NCI-H2171 treated with DMSO at 0.1 percent for 48 hours (cell line): ENCODE measurements at regions not wholly inside any gene's neighbourhood (a gene's known extent, or its start where the extent isn't known, plus 50 kb on each side); places are given as distances from the start of the nearest gene placed in this dataset.

ENCODE experiments used
- DNase-seq: peaks from one replicate; lab custom pipeline; 2025; lab: John Stamatoyannopoulos, UW

DNA sequence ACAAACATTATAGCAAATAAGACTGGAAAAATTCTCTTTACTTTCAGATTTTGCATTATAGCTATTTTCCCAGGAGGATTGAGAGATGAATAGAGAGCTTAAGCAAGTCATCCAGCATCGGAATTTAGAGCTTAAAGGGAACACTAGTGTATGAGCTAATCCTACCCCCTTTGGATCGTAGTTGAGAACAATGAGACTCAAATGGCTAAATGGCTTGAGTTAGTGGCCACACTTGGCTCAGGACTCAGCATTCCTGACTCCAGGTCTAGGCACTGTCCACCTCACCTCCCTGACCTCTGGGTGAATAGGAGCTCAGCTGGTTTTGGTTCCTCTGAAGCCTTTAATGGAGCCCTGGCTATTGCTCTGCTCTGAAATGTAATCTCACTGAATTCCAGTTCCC is 97.5 kb upstream of the CXCR4 start:
- DNase-seq = no peak

DNA sequence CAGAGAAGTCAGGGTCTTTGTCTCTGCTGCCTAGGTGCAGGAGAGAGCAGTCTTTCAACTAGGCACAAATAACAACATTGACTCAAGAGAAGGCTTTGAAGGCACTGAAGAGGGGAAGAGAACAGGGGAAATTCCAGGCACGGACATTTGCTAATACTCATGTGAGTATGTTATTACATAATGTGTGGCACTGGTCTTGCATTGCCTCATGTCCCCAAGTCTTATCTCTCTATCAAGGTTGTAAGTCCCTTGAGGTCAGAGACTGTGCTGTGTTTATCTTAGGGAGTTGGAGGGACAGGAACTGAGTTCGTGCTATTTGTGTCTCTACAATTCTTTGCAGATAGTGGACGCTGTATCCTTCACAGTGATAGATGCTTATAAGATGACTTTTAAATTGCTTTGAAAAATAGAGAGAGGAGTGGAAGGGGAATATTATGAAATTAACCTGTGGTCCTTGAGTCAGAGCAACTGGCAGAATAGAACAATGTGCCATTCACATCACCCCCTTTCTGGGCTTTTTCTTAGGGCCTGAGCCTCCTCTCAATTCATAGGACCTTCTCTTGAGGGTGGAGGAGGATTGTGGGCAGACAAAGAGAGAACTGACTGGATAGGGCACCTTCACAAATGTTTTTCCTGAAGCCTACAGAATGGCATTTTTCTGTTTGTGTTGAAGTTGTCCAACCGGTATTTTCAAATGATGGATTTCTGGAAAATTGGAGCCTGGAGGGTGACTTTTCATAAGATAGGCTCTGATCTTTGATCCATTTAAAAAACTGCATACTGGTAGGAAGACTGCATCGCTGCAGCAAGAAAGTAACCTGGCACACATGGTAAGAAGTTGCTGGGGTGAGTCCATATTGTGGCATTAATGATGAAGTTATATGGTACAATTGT is 96.6 kb upstream of the CXCR4 start:
- DNase-seq = no peak

DNA sequence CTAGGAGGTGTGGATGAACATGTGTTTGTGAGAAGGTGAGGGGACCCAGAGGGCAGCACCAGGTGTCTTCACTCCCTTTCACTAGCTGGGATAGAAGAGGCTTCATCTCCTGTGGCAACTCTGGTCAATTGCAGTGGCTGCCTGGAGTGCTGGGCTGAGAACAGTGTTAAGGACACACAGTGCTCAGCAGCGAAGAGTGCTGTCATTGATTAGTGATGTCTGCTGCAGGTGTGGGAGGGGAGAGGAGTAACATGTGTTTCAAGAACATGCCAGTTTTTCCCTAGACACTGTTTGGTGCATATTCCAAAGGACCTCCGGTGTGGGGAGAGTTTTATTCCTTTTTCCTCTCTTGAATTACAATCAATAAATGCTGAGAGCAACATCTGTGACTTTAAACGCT is 95.9 kb upstream of the CXCR4 start:
- peak; percentile 16 for DNase-seq

DNA sequence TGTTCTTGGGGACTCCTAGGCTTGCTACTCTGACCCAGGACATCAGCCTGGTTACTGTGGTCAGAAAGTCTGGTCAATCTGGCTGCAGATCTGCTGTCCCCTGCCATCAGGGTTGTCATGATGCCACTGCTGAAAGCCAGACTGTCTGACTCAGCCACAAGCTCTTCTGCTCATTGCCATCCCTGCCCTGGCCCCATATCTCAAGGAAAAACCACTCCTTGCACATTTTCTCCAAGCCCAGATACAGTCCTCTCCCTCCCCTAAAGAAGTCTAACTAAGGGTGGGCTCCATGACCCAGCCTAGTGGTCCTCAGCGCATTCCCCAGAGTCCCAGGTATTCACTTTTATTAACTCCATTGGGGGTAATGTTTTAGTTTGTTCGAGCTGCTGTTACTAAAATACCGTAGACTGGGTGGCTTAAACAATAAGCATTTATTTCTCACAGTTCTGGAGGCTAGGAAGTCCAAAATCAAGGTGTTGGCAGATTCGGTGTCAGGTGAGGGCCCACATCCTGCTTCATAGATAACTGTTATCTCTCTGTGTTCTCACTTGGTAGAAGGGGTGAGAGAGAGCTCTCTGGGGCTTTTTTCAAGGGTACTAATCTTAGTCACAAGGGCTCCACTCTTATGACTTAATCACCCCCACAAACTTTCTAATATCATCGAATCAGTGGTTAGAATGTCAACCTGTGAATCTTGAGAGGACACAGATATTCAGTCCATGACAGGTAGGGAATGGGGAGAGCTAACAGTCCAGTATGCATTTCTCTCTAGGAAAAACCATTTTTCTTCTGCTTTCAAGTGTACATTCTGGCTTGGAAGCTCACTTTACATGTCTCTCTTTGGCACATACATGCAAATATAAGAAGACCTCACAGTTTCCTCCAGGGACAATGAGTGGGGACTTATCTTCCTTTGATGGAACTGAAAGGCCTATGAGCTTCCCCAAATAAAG is 94.8 kb upstream of the CXCR4 start:
- DNase-seq = no peak

DNA sequence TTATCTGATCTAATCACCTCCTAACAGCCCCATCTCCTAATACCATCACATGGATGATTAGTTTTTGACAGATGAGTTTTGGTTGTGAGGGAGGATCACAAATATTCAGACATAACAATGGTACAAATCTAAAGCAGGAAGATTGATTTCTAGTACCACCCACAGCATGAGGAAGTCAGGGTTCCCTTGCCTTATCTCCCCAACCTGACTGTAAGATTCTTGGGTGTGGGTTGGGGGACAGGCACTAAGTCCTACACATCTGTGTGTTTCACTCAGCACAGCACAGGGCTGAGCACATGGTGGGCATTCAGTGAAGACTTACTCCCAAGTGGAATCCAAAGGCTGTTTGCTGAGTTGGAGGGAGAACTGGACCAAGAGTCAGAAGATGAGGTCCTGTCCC is 93.8 kb upstream of the CXCR4 start:
- no peak for DNase-seq

DNA sequence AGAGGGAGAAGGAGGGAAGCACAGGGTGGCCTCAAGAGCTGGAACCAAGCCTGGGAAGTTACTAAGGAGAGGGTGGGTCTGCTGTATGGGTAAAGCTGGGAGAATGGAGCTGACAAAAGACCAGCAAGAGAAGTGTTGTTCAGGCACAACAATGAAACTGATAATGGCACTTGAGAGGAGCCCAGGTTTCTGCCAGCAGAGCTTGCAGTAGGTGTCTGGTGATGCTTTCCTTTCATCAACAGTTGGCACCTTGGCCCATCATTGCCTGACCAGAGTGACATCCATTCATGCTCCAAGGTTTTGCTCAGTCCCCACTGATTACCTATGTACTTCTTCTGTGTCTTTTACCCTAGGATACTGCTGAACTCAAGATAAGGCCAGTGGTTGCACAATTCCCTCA is 92.9 kb upstream of the CXCR4 start:
- DNase-seq = no peak

DNA sequence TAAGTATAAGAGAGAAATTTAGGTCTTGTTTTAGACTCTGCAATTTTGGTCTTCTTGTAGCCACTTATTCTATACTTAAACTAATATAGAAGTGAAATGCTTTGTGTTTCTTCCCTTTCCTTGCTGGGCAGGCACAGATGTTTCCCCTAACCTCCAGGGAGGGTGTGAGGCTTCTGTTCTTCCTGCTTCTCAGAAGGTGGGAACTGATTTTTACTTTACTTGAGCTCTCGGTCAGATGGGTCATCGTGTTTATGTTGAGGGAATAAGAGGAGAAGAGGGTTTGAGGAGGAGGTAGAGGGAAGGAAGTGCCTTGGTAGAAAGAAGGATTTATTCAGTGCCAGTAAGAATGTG is 92.5 kb upstream of the CXCR4 start:
- DNase-seq = no peak

DNA sequence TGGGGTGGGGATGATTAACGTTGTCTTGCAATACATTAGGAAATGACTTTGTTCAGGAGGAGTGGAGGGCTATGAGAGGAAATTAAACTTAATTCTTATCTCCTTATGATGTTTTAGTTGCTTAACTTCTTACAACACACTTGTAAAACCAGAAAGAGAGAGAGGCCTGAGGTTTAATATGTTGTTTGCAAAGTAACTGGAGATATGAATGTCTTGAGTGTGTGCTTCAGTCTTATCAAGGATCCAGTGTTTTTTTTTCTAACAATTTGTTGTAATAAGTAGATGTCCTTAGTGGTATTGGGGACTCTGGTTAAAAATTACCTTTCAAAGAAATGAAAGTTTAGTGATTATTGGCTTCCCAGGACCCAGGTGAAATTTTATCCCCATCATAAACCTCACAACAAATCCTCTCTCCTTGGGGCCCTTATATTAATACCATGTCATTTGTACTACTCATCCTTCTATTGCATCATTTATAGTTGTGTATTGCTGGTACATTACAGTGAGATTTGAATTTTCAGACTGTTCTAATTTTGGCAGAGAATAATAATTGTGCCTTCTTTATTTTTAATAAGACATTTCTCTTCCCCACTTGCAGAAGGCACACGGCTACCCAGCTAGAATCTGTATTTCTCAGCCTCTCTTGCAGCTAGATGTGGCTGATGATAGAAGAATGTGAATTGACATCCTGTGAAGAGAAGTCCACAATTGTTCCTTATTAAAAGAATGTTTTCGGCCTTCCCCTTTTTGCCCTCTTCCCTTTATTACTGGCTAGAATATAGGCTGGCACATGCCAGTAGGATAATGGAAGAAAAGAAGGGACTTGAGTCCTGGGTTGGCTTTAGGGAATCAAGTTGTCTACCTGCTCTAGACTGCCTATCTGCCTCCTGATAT is 91.9 kb upstream of the CXCR4 start:
- no peak for DNase-seq

DNA sequence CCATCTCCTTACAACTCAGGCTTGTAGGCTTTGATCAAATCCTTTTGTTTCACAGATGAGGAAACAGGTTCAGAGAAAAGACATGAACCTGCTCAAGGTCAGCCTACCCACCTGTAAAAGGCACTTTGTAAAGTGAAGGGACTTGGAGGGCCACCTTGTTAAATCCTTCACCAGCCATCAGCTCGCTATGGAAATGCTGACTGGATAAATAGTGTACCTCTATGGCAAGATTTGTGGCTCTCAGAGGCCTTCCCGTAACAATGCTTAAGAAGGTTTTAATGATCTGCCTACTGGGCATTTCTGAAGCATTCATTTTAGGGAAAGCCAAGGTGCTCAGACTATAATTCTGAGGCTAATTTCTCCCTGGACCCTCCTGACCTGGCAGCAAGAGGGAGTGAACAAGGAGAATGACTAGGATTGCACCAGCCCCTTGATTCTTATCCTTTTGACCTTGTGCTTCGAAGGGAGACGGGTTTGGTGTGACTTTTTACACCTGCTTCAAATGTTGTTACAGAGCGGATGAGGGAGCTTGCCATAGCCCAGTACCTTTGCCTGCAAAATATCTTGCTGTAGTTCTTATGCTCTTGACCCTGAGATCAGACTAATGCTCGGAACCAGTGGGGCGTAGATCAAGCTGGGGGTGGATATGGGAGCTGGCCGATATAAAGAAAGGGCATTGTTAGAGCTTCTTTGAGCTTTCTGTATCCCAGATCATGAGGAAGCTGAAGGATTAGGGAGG is 90.9 kb upstream of the CXCR4 start:
- DNase-seq = no peak

DNA sequence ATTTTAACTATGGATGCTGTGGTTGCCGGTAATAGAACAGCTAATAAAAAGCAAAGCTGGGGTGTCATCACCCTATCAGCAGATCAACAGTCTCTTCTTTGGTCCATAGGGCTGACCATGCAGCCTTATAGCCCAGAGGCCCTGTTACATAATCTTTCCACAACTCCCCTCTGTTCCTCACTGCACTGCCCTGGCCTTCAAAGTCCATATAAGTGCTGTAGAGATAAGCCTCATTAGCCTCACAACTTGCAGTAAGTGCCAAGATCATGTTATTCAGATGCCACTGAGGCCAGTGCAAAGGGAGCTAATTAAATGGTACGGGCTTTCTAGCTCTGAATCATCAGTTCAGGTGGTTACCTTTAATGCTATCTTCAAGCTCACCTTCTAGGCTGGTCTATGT is 89.7 kb upstream of the CXCR4 start:
- DNase-seq = no peak

DNA sequence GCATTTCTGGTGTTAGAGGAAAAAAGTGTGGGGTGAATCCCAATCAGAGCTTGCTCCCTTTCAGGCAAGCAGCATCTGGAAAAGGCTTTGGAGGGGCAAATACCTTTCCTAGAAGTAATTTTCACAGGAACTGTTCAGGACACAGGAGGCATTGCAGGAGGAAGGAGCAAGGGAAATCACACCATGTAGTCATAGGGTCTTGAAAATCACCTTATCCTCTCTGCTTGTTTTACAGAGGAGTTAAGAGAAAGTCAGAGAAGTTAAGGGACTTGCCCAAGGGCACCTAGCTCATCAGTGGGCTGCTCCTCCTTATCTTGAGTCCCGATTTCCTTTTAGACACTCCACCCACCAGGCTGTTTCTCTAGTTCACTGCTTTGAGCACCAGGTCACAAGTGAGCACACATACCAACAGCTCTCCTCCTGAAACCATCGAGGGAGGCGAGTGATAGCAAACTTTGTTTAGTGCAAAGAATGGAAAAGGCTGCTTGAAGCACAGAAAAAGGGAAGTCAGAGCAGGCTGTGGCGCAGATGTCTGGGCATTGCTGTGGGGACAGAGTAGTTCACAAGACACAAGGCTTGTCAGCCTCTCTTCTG is 89.2 kb upstream of the CXCR4 start:
- no peak for DNase-seq

DNA sequence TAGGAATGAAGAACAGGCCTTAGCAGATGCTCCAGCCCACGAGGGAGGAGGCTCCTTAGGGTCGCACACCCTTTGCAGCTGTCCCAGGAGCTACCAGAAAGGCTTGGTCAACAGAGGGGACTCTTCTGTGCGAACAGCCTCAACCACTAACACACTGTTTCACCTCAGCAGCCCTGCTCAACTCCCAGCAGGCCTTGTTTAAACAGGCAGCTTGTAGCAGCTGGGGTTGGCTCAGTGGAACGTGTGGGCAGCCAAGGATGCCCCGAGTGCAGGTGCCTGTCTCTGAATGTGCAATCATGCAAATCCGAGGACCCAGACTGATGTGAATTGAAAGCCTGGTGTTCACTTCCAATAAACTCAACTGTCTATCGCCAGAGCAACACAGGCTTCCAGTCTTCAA is 88.7 kb upstream of the CXCR4 start:
- peak; percentile 73 for DNase-seq

DNA sequence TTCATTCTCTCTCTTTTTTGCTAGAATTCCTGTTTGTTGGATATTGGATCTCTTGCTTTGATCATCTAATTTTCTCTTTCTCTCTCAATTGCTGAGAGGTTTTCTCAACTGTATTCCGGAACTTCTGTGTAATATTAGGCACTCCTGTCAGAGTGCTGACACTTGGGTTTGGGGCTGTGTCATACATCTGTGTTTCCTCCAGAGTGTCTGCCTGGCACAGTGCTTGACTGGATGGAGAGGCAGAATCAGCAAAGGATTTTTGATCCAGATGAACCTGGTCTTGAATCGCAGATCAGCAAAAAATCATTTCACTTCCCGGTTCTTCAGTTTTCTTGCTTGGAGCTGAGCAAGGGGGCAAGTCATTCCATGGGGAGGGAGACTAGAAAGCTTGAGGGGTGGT is 87.7 kb upstream of the CXCR4 start:
- no peak for DNase-seq

DNA sequence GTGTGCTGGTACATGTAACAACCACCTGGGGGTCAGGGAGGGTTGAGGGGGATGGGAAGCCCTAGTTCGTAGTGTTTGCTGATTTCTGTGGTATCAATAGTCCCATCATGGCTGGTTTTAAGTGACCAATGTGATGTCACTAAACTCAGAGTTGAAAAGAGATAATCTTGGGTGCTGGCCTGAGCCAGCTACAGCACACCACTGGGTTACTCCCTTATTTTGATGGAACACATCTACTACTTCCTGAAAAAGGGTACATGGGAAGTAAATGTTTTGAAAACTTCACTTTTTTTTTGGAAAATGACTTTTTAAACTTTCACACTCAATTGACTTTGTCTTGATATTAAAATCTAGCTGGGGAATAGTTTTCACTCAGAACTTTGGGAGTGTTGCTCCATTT is 87.0 kb upstream of the CXCR4 start:
- no peak for DNase-seq

DNA sequence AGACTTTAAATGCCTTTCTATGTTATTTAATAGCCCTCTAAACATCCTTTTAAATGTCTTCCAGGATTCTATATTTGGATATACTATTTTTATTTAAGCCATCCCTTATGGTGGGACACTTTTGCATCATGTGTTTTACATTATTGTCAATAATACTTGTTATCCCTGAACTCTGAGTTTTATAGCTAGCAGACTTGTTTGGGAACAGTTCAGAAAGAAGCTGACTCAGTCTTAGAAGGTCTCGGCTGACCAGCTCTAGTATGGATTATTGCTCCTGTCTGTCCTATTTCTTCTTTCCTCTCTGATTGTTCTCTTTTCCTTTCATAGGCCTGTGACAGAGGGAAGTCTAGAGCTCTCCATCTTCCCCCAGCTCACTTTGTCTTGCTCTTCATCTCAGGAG is 77.3 kb upstream of the CXCR4 start:
- no peak for DNase-seq

DNA sequence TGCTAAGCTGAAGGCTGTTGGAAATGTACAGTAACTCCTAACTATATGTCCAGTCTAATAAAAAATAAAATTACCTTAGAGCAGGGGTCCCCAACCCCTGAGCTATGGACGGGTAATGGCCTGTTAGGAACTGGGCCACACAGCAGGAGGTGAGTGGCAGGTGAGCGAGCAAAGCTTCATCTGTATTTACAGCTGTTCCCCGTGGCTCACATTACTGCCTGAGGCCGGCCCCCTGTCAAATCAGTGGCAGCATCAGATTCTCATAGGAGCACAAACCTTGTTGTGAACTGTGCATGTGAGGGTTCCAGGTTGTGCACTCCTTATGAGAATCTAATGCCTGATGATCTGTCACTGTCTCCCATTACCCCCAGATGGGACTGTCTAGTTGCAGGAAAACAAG is 73.1 kb upstream of the CXCR4 start:
- DNase-seq = peak; percentile 61

DNA sequence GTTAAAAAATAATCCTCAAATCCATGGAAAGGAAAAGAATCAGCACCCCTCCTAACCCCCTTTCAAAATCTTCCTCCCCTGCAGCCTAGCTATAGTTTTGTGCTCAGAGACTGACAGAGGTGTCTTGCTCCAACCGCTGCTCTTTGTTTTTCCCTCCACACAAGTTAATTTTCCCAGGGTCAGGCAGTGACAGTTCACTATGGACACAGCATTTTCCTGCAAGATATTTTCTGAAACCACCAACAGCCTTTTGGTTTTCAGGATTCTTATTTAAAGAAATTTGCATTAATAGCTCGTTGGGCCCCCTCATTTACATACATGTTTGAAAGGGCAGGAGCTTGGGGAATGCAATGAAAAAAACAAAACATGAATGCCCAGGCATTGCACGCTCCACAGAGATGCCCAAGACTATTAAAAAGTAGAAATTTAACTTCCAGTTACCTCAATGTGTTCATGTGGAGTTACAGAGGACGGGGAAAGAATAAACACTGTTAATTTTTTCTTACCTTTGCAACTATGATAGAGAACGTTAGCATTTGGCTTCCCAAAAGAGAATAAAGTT is 71.4 kb upstream of the CXCR4 start:
- no peak for DNase-seq

DNA sequence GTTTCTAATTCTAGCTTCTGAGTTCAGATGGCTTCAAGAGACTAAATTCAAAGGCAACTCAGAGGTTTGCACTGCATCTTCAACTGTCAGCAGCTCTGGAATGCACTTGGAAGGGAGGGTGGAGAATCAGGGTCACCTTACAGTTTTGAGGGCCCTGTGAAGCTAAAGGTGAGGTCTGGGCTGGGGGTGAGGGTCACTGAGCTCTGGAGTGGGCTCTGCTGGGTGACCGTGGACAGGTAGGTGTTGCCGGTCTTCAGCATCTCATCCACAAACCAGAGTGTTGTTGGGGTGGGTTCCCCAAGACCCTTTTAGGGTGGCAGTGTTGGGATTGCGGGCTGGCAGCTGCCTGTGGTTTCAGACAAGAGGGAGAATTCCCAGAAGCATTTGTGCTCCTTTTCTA is 70.1 kb upstream of the CXCR4 start:
- no peak for DNase-seq

DNA sequence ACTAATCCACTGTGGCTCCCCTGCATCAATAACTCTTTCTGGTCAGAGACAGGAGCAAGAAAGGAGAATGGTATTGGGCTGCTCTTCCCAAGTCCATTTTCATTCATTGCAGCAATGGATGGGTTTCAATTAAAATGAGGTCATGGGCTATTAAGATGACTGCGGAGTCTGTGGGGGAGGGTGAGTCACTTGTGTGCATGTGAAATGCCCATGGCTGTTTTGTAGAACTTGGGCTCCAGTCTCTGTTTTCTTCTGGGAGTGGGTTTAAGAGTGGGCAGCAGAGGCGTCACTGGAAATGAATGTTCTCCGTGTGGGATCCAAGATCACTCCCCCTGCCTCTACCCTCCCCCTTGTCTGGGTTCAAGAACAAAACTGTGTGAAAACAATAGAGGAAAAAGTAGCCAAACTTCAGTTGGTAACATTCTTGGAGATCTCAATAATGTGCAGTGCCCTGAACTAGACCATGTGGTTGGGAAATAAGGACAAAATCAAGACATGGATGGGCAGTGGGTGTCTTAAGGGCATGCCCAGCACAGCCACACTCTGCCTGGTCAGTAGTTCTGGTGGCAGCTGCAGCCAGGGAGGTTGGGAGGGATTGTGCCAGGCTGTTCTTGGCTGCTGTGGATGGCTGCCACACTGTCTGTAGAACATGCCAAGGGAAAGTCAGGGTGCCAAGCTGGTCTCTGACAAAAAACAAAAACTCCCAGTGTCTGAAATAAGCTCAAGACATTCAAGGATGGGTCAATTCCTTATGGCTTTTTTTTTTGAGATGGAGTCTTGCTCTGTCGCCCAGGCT is 68.2 kb upstream of the CXCR4 start:
- no peak for DNase-seq

DNA sequence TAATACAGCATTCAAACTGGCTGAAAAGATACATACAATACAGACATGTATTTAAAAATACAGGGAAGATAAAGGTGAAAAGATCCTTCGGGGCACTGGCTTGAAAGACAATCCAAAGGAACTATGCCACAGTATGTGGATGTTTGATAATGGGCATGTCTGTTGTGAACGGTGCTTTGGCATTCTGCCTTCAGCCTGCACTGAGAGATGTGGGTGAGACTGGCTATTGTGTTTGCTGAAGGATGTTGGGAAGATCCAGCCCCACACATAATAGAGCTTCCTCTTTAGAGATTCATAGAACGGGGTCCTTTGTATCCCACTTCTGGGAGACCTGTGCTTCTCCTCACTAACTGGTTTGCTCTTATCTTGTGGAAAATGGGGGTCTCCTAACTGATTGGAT is 65.1 kb upstream of the CXCR4 start:
- no peak for DNase-seq
